GM12873 (cell line): ENCODE measurements at regions not wholly inside any gene's neighbourhood (a gene's known extent, or its start where the extent isn't known, plus 50 kb on each side); places are given as distances from the start of the nearest gene placed in this dataset.

Source experiments
- CTCF ChIP-seq: IDR thresholded peaks from 2 replicates; pipeline ENCODE4 v1.5.1; 2012; ENCODE audit warnings: low read depth, mild to moderate bottlenecking, moderate library complexity, low read length, control low read depth; ENCODE audit not compliant: insufficient read depth; ENCODE audit errors: missing control alignments

- no peak for TF ChIP-seq CTCF
Observed at GRCh38 chr6:170149681-170150589, 140.9 kb downstream of the DLL1 start.

- no peak for TF ChIP-seq CTCF
Observed at GRCh38 chr6:170148709-170149470, 142.0 kb downstream of the DLL1 start.

GRCh38 chr6:170147832-170148708, 142.8 kb downstream of the DLL1 start:
- no peak for TF ChIP-seq CTCF

GRCh38 chr6:170147056-170147787, 143.7 kb downstream of the DLL1 start:
- TF ChIP-seq CTCF, result no peak

GRCh38 chr6:170146640-170147039, 144.2 kb downstream of the DLL1 start:
- TF ChIP-seq CTCF, result no peak

GRCh38 chr6:170145272-170145592, 145.6 kb downstream of the DLL1 start:
- TF ChIP-seq CTCF, result no peak
